Stimulated activated CD4-positive, alpha-beta T cell treated with anti-CD3 and anti-CD28 coated beads, Interleukin-12 subunit alpha, Interleukin-12 subunit beta, amount 100 ng/mL, for 48 hours (primary cell): ENCODE measurements at regions not wholly inside any gene's neighbourhood (a gene's known extent, or its start where the extent isn't known, plus 50 kb on each side); places are given as distances from the start of the nearest gene placed in this dataset.
A peak's percentile ranks its signal among the peaks of the same experiment; 100 is the strongest.

ENCODE experiments used
- DNase-seq, 3 donors: peaks; one replicate each; pipeline ENCODE4 v3.0.0-alpha.2; 2020; ENCODE audit warnings: low read depth in 2 of 3, low spot score in 1 of 3

- no peak for DNase-seq
Observed at GRCh38 chr2:9085353-9085752, 81.9 kb upstream of the MBOAT2 start.

- DNase-seq, result no peak
Observed at GRCh38 chr2:9083287-9083686, 79.8 kb upstream of the MBOAT2 start.

DNA sequence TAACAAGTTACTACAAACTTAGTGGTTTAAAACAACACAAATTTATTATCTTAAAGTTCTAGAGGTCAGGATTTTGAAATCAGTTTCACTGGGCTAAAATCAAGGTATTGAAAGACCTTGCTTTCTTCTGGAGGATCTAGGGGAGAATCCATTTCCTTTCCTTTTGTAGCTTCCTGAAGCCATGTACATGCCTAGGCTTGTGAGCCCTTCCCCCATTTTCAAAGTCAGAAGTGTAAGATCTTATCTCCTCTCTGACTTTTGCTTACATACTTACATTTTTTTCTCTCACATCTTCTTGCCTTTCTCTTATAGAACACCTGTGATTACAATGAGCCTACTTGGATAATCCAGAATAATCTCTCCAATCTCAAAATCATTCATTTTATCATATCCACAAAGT, 78.7 kb upstream of the MBOAT2 start:
- DNase-seq, result no peak

- DNase-seq, result no peak
Observed at GRCh38 chr2:9081750-9082149, 78.3 kb upstream of the MBOAT2 start.

DNA sequence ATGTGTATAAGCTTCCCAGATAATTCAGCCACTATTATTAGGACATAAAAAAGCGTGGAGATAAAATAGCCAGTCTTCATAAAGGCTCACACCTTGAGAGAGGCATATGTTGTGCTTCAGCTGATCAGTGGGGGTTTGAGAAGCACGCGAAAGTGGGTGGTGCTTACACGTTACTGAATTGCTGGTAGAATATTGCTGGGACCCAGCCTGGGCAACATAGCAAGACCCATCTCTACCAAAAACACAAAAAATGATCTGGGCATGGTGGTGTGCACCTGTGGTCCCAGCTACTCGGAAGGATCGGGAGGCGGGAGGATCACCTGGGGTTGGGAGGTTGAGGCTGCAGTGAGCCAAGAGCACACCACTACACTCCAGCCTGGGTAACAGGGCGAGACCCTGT, 74.9 kb upstream of the MBOAT2 start:
- DNase-seq, result no peak

- DNase-seq, result no peak
Observed at GRCh38 chr2:9077691-9078090, 74.2 kb upstream of the MBOAT2 start.

GRCh38 chr2:9076755-9077154, 73.3 kb upstream of the MBOAT2 start:
- DNase-seq, result no peak

DNA sequence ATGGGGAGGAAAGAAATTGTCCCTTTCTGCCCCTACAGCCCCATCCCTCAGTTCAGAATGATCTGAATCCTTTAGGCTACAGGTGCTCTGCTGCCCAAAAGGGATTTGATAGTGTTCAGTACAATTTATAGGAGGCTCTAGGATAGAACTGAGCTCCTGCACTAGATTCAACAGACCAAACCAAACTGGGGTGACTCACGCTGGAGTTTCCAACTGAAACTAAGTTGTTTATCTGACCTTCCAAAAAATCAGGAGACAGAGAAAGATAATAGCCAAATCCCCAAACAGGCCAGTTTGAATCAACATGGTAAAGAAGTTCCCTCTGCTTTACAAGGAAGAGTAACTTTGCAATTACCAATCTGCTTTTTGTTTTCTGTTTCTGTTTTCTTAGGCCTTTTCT, 72.7 kb upstream of the MBOAT2 start:
- DNase-seq, result no peak

- no peak for DNase-seq
Observed at GRCh38 chr2:9074930-9075329, 71.4 kb upstream of the MBOAT2 start.

DNA sequence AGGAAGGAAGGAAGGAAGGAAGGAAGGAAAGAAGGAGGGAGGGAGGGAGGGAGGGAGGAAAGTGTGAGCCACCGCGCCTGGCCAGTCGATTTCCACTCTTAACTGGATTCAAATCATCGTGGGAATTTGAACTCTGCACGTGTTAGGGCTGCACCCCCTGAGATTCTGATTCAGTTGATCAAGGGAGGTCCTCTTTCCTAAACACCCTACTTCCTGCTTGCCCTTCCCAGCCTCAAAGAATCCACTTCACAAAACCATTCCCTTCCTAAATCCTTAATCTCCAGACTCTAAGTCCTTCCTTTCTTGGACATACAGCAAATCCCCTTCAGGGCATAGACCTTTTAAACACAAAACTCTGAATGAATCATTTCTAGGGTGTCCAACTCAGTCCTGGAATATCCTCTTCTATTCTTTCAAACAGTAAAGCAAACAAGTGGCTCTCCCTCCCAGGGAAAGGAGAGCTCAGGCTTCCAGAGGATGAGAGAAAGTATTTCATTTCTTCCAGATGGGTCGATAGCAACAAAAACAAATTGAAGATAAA, 68.2 kb upstream of the MBOAT2 start:
- DNase-seq, result no peak

DNA sequence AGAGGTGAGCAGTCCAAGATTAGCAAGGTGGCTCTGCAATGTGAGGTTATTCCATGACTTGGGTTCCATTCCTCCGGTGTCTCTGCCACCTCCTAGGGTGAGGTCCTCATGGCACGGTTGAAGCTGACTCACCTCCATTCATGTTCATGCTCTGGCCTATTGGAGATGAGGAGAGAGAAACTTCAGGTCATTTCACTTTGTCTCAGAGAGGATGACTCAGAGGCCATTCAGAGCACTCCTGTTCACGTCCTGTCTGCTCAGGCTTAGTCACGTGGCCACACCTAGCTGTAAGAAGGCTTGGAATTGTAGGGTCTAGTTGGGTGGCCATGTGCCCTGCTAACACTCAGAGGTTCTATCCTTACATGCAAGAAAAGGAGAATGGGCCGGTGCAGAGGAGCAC, 67.5 kb upstream of the MBOAT2 start:
- DNase-seq, result peak in 1 of 3 donors; percentile 3

GRCh38 chr2:9069543-9069942, 66.1 kb upstream of the MBOAT2 start:
- DNase-seq, result no peak

DNA sequence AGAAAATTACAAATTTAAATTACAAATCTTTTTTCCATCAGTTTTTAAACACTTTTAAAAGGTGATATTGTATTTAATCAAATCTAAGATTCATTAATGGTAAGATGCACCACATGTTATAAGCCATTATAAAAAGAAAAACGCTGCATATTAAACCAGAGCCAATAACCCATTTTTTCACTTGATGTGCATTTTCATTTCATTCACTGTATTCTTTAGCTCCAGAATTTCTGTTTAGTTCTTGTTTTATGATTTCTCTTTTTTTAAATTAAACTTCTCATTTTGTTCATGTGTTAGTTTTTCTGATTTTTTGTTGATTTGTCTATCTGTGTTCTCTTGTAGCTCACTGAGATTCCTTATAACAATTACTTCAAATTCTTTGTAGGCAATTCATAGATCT, 62.4 kb upstream of the MBOAT2 start:
- no peak for DNase-seq

DNA sequence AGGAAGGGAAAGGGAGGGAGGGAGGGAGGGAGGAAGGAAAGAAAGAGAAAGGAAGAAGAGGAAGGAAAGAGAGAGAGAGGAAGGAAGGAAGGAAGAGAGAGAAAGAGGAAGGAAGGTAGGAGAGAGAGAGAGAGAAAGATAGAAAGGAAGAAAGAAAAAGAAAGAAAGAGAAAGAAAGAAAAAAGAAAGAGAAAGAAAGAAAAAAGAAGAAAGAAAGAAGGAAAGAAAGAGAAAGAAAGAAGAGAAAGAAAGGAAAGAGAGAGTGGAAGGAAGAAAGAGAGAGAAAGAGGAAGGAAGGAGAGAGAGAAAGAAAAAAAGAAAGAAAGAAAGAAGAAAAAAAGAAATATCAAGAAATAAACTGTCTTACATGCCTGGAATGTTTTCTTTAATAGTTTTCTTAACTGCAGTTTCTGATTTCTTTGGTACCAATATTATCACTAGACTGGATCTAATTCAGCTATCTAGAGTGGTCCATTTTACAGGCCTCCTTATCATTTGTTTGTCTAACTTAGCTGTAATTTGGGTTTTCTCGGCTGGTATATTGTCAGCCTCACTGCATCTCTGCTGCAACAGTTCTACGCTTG, 59.6 kb upstream of the MBOAT2 start:
- DNase-seq, result no peak

DNA sequence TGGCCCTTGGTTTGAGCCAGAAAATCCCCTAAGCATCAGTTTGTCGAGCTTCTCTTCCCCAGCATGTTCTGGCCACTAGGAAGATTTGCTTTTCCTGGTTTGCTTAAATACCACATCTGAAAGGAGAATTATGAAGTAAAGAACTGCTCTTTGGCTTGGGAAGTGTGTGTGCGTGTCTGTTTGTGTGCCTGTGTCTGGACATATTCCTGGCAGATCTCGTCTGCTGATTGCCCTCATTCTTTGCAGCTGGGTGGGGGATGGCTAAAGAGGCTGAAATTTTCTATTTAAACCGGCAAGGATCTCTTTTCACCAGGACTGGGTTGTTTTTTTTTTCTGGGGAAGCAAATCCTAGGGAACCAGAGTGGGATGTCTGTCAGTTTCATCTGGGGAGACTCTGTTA, 57.3 kb upstream of the MBOAT2 start:
- no peak for DNase-seq

GRCh38 chr2:9057939-9058761, 54.7 kb upstream of the MBOAT2 start:
- peak in 2 of 3 donors; percentile 7 to 13 for DNase-seq

DNA sequence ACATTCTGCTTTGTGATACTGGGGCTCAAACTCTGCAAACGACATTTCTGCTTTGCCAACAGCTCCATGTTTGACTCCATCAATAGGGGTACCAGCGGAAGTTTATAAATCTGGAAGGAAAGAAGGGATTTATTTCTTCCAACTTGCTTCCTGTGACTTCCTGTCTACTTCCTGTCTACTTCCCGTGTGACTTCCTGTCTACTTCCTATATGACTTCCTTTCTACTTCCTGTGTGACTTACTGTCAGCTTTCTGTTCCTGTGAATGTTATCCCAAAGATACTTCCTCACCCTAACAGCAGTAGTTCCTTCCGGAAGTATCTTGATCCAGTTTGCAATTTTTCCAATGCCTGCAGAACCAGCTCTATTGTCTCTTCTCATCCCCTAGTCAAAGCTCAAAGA, 52.0 kb upstream of the MBOAT2 start:
- no peak for DNase-seq

DNA sequence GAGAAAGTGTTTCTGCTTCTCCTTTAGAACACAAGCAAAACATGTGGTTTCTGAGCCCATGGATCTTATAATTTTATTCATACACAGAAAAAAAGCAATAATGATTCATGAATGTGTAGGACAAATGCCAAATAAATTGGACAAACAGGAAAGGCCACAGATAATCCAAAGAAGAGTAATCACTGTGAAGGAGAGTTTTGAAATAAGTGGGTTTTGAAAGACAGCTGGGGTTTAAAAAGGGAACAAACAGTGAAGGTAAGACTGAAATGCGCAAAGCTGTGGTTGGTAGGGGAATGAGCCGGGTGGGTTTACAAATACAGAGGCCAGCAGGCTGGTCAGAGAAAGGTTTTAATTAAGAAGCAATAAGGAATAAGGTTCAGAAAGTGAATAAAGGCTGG, 50.0 kb upstream of the MBOAT2 start:
- no peak for DNase-seq
